KMS-11 (cell line): ENCODE measurements at regions not wholly inside any gene's neighbourhood (a gene's known extent, or its start where the extent isn't known, plus 50 kb on each side); places are given as distances from the start of the nearest gene placed in this dataset.

Source experiments
- H2AFZ ChIP-seq: fragments of 200-600 bp; sonication (generic); 2 replicates; pipeline ENCODE4 v1.6.1; 2016; ENCODE audit warnings: antibody characterized with exemption, mixed run types, low read depth
- H3K27ac ChIP-seq: fragments of 200-600 bp; sonication (generic); 2 replicates; pipeline ENCODE4 v1.6.1; 2016; ENCODE audit warnings: mild to moderate bottlenecking, mixed run types
- H3K27me3 ChIP-seq: fragments of 200-600 bp; sonication (generic); 2 replicates; pipeline ENCODE4 v1.6.1; 2017; ENCODE audit warnings: mild to moderate bottlenecking, low read depth, mixed run types, moderate library complexity; ENCODE audit not compliant: insufficient read depth
- H3K36me3 ChIP-seq: fragments of 200-600 bp; sonication (generic); 2 replicates; pipeline ENCODE4 v1.6.1; 2017; ENCODE audit warnings: mild to moderate bottlenecking, mixed run types; ENCODE audit not compliant: insufficient read depth
- H3K4me1 ChIP-seq: fragments of 200-600 bp; sonication (generic); 2 replicates; pipeline ENCODE4 v1.6.1; 2016; ENCODE audit warnings: mild to moderate bottlenecking, low read depth, mixed run types; ENCODE audit not compliant: poor library complexity, severe bottlenecking
- H3K4me2 ChIP-seq: fragments of 200-600 bp; sonication (generic); 2 replicates; pipeline ENCODE4 v1.7.0; 2016; ENCODE audit warnings: mild to moderate bottlenecking, mixed run types
- H3K4me3 ChIP-seq: fragments of 200-600 bp; sonication (generic); IDR thresholded peaks from 2 replicates; pipeline ENCODE4 v1.6.1; 2017; ENCODE audit warnings: low read depth, low read length, mixed read lengths; ENCODE audit not compliant: insufficient read depth
- H3K79me2 ChIP-seq: fragments of 200-600 bp; sonication (generic); 2 replicates; pipeline ENCODE4 v1.6.1; 2016; ENCODE audit warnings: low read depth, mixed run types; ENCODE audit not compliant: insufficient read depth
- H3K9ac ChIP-seq: fragments of 200-600 bp; sonication (generic); 2 replicates; pipeline ENCODE4 v1.6.1; 2016; ENCODE audit warnings: mild to moderate bottlenecking, mixed run types
- H4K20me1 ChIP-seq: fragments of 200-600 bp; sonication (generic); 2 replicates; pipeline ENCODE4 v1.6.1; 2016; ENCODE audit warnings: mild to moderate bottlenecking, mixed run types; ENCODE audit not compliant: insufficient read depth
- CTCF ChIP-seq: fragments of 200-600 bp; sonication (generic); conservative IDR thresholded peaks from 2 replicates; pipeline ENCODE4 v1.6.1; 2017; ENCODE audit warnings: low read depth, mild to moderate bottlenecking, antibody characterized with exemption, low read length, moderate library complexity, mixed read lengths

- Histone ChIP-seq H3K79me2 (no peaks in the 10 kb centered on the region), H3K27me3 (no peaks in the 10 kb centered on the region), H3K4me3 (no peak overlapping the region), H3K9ac (no peak overlapping the region), H3K27ac (no peak overlapping the region), H3K4me2 (no peak overlapping the region), H2AFZ (no peak overlapping the region), H3K36me3 (no peaks in the 10 kb centered on the region), H3K4me1 (no peaks in the 10 kb centered on the region), H4K20me1 (no peaks in the 10 kb centered on the region)
- no peak for TF ChIP-seq CTCF
These were observed 157.0 kb upstream of the RND3 start for GRCh38 chr2:150644298-150645067.

- Histone ChIP-seq H3K4me1 (no peaks in the 10 kb centered on the region), H3K79me2 (no peaks in the 10 kb centered on the region), H4K20me1 (no peaks in the 10 kb centered on the region), H3K9ac (no peak overlapping the region), H2AFZ (no peak overlapping the region), H3K27ac (no peak overlapping the region), H3K36me3 (no peaks in the 10 kb centered on the region), H3K4me3 (no peak overlapping the region), H3K4me2 (no peak overlapping the region), H3K27me3 (no peaks in the 10 kb centered on the region)
- no peak for TF ChIP-seq CTCF
These were observed 155.8 kb upstream of the RND3 start for GRCh38 chr2:150643114-150643725.

DNA sequence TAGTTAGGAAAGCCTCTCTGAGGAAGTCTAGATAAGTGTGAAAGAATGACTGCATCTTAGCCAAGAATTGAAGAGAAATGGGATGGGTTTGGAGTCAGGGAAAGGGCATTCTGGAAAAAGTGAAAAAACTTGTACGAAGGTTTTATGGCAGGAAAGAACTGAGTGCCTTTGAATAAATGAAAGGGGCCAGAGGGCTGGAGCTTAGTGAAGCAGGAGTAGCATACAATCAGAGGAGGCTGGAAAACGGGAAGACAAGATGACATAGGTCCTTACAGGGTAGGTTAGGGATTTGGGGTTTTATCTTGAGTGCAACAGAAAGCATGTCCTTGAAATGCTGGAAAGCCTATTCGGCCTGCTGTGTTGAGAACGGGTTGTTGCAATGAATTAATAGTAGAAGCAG lies 152.6 kb upstream of the RND3 start:
- no peaks in the 10 kb centered on the region for H3K36me3 ChIP-seq
- H3K9ac ChIP-seq = no peak overlapping the region
- no peaks in the 10 kb centered on the region for H4K20me1 ChIP-seq
- H3K4me1 ChIP-seq = no peaks in the 10 kb centered on the region
- no peaks in the 10 kb centered on the region for H3K79me2 ChIP-seq
- H3K27ac ChIP-seq = no peak overlapping the region
- H3K4me3 ChIP-seq = no peak overlapping the region
- H2AFZ ChIP-seq = no peak overlapping the region
- H3K27me3 ChIP-seq = no peaks in the 10 kb centered on the region
- H3K4me2 ChIP-seq = no peak overlapping the region
- TF ChIP-seq CTCF = no peak

GRCh38 chr2:150639383-150639782 lies 151.9 kb upstream of the RND3 start:
- TF ChIP-seq CTCF = no peak
- H3K4me2 ChIP-seq = no peak overlapping the region
- no peaks in the 10 kb centered on the region for H3K4me1 ChIP-seq
- no peaks in the 10 kb centered on the region for H3K36me3 ChIP-seq
- no peak overlapping the region for H2AFZ ChIP-seq
- H3K79me2 ChIP-seq = no peaks in the 10 kb centered on the region
- no peak overlapping the region for H3K4me3 ChIP-seq
- H3K27me3 ChIP-seq = no peaks in the 10 kb centered on the region
- H3K9ac ChIP-seq = no peak overlapping the region
- no peaks in the 10 kb centered on the region for H4K20me1 ChIP-seq
- H3K27ac ChIP-seq = no peak overlapping the region
